ENCODE measurements at regions not wholly inside any gene's neighbourhood (a gene's known extent, or its start where the extent isn't known, plus 50 kb on each side); places are given as distances from the start of the nearest gene placed in this dataset.
A peak's percentile ranks its signal among the peaks of the same experiment; 100 is the strongest.

DNA sequence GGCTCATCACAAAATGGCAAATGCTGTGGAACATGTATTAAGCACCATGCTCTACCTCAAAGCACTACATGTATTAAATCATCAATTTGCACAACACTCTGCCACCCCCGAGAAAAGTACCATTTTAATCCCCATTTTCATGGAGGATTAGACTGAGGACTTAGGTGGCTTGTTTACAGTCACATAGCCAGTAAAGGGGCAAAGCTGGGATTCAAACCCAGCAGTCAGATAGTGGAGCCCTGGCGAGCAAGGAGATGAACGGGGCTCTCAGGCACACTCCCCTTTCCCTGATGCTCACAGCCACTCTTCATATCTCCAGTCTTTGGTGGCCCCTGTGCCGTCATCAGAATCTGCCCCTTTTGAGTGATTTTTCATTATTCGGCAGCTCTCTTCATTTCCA lies 262.9 kb downstream of the DIRAS2 start:
- in situ Hi-C loops (cut with HindIII; ENCODE audit: low pct_ligation_motif_present, low pct_unique_long_range_greater_than_20kb, low sequenced_read_pairs): no loop called here
- no peak for DNase-seq

DNA sequence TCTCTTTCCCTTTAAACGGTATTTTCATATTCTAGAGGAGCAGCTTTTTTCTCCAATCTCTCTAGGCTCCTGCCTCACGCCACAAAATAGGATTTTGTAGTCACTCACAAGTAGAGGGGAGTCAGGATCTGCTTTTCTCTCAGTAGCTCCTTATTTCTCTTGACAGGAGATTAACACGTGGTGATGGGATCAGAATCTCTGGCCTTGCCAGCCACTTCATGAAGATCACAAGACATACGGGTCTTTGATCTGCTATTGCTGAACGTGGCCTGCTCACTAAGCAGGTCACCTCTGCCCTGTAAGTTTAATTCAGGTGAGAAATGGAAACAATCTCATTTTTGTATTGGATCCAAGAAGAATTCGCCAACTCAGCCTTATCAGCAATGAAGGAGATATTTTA lies 257.5 kb downstream of the DIRAS2 start:
- DNase-seq: no peak
- in situ Hi-C loops (cut with HindIII; ENCODE audit: low pct_ligation_motif_present, low pct_unique_long_range_greater_than_20kb, low sequenced_read_pairs): no loop called here

GRCh38 chr9:90393365-90394152 lies 249.1 kb downstream of the DIRAS2 start:
- in situ Hi-C loops (cut with HindIII; ENCODE audit: low pct_ligation_motif_present, low pct_unique_long_range_greater_than_20kb, low sequenced_read_pairs): no loop called here
- DNase-seq: peak; percentile 53

GRCh38 chr9:90394871-90395270 lies 247.8 kb downstream of the DIRAS2 start:
- DNase-seq: peak; percentile 48
- in situ Hi-C loops (cut with HindIII; ENCODE audit: low pct_ligation_motif_present, low pct_unique_long_range_greater_than_20kb, low sequenced_read_pairs): no loop called here

DNA sequence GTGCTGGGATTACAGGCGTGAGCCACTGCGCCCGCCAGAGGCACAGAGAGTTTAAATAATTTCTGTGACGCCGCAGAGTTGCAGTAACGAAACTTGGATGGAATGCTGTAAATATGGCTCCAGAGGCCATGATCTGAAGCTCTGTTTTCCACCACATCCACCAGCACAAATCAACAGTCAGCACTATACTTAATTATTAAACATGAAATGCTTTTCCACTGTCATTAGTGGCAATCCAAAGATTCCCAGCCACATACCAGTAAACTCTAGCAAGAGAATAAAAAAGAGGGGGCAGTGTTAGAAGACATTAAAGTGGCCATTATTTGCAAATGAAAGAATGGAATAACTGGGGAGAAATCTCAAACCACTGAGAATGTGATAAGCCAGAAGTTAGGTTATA lies 242.5 kb downstream of the DIRAS2 start:
- in situ Hi-C loops (cut with HindIII; ENCODE audit: low pct_ligation_motif_present, low pct_unique_long_range_greater_than_20kb, low sequenced_read_pairs): no loop called here
- no peak for DNase-seq

GRCh38 chr9:90408659-90409058 lies 234.0 kb downstream of the DIRAS2 start:
- DNase-seq: no peak
- in situ Hi-C loops (cut with HindIII; ENCODE audit: low pct_ligation_motif_present, low pct_unique_long_range_greater_than_20kb, low sequenced_read_pairs): no loop called here

DNA sequence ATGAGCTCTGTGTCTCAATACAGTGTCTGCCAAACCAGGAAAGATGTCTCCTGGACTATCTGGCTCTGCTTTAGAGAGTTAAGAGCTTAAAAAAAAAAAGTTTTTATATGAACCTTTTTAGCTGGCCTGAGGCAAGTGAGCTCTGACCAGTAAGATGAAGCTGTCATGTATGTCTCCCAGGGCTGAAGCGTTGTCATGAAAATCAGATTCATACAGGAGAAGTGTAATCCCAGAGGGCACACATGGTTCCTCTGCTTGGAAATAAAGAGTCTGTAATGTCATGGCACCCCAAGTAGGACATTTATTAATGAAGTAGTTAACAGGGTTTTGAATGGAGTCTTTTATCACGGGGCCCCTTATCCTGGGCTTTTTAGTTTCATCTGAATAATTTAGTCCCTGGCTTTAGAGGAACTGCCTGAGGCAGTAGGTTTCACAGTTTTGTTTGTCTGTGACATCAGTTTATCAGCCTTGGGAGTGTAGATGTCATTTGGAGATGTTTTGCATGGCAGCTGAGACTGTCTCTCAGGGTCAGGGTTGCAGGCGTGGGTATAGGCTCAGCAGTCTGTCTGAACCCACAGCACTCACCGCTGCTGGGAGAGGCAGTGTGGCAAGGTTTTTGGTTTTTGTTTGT lies 223.3 kb downstream of the DIRAS2 start:
- no peak for DNase-seq
- in situ Hi-C loops (cut with HindIII; ENCODE audit: low pct_ligation_motif_present, low pct_unique_long_range_greater_than_20kb, low sequenced_read_pairs): no loop called here

- in situ Hi-C loops (cut with HindIII; ENCODE audit: low pct_ligation_motif_present, low pct_unique_long_range_greater_than_20kb, low sequenced_read_pairs): no loop called here
- DNase-seq: no peak
Measured at GRCh38 chr9:90420211-90420610, 222.4 kb downstream of the DIRAS2 start.

DNA sequence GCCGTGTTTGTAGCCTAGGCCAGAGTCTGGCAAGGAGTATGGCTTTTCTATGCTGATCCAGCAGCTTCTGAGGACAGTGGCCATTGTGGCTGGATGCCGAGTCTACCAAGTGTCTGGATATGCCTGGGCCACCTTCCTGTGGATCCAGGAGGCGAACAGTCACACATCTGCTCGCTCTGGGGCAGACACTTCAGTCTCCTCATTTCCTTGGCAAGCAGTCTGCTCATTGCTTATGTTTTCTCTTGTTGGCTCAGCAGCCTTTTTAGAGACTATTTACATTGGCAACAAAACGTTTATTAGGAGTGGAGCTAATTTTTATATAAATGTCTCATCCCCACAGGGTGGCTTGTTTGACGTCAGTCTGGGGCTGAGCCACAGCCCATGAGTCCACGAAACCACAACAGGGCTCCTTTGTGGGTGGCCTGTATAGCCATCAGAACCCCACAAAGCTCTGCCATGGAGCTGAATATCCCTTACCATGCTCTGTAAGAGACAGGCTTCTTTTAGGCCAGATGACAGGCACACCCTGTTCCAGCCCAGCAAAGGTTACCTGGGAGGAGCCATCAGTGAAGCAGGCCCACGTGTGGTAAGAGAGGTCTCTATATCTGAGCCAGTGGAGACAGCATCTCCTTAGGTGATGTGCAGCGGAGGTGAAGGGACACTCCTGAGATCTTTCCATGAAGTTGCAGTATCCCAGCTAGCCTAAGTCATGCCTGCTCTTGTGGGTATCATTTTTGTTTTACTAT lies 221.7 kb downstream of the DIRAS2 start:
- DNase-seq: no peak
- in situ Hi-C loops (cut with HindIII; ENCODE audit: low pct_ligation_motif_present, low pct_unique_long_range_greater_than_20kb, low sequenced_read_pairs): no loop called here

- DNase-seq: no peak
- in situ Hi-C loops (cut with HindIII; ENCODE audit: low pct_ligation_motif_present, low pct_unique_long_range_greater_than_20kb, low sequenced_read_pairs): no loop called here
Measured at GRCh38 chr9:90421786-90422185, 220.8 kb downstream of the DIRAS2 start.

DNA sequence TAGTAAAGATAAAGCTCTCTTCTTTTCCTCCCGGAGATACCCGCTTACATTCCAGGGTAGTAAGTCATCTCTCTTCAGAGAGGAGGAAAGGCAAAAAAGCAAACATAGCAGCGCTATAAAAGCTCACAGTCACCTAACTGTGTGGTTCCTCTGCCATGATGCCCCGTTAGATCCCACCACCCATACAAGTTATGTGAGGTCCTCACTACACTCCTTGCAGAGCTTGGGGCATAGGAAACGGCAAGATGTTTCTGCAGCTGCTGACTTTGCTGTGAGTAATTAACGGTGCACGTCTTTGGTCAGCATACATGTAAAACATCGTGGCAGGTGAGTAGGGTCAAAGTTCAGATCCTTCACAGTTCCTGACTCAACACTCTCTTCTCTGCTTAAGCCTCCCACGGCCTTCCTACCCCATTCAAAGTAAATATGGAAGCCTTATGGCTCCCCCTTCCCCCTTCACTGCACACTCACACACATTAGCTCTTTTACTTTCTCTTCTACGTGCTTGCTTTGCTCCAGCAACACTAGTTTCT lies 218.9 kb downstream of the DIRAS2 start:
- DNase-seq: peak; percentile 65
- in situ Hi-C loops (cut with HindIII; ENCODE audit: low pct_ligation_motif_present, low pct_unique_long_range_greater_than_20kb, low sequenced_read_pairs): no loop called here

- DNase-seq: no peak
- in situ Hi-C loops (cut with HindIII; ENCODE audit: low pct_ligation_motif_present, low pct_unique_long_range_greater_than_20kb, low sequenced_read_pairs): no loop called here
Measured at GRCh38 chr9:90428517-90428916, 214.1 kb downstream of the DIRAS2 start.

GRCh38 chr9:90432951-90433350 lies 209.7 kb downstream of the DIRAS2 start:
- in situ Hi-C loops (cut with HindIII; ENCODE audit: low pct_ligation_motif_present, low pct_unique_long_range_greater_than_20kb, low sequenced_read_pairs): no loop called here
- peak; percentile 28 for DNase-seq

DNA sequence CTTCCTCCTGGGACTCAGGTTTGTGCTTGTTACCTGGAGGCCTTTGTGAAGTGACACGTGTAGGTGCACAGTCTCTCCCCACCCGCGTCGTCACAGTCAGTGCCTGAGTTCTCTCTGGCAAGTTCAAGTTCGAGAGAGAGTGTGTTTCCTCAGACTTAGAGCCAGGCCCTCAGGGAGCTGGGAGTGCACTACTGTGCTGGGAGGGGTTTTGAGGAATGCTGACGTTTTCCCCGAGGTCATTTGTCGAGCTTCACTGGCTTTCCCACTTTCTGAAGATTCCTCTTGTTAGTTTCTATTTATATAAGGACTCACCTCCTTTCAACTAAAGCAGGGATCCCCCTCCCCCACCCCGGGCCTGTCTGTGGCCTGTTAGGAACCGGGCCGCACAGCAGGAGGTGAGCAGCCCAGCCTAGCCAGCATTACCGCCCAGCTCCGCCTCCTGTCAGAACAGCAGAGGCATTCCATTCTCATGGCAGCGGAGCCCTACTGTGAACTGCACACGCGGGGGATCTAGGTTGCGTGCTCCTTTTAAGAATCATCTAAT lies 209.2 kb downstream of the DIRAS2 start:
- in situ Hi-C loops (cut with HindIII; ENCODE audit: low pct_ligation_motif_present, low pct_unique_long_range_greater_than_20kb, low sequenced_read_pairs): no loop called here
- DNase-seq: peak; percentile 88

DNA sequence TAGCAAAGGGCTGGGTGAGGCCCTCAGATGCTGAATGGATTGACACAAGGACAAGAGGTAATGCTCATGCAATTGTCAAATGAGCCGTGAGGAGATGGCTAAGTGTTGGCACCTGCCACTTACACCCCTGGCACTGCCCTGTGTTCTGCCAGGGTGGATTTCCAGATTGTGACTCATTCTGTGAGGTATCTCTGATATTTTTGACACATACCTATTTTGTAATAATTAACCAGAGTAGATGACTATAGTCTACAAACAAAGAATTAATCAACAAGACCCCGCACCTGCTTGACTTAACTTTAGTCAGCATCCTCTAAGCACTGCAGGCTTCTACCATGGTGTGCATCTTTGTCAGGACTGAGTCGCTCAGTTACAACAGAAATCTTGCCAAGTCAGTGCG lies 200.8 kb downstream of the DIRAS2 start:
- DNase-seq: peak; percentile 94
- in situ Hi-C loops (cut with HindIII; ENCODE audit: low pct_ligation_motif_present, low pct_unique_long_range_greater_than_20kb, low sequenced_read_pairs): no loop called here

DNA sequence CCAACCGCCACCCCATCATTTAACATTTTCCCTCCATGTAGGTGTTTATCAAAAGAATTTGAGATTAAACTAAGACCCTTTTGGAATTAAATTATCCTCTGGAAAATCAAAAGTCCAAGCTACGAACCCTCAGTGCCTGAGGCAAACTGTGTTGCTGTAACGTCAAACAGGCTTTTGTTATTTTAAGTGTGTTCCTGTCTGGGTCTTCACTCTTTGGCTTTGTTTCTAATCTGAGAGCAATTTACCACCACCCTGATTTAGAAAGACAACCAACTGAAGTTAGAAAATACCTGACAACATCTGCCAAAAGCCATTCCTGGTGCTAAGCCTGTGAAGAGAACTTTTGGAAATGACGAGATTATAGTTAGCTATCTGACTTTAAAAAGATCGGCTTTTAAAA lies 199.9 kb downstream of the DIRAS2 start:
- in situ Hi-C loops (cut with HindIII; ENCODE audit: low pct_ligation_motif_present, low pct_unique_long_range_greater_than_20kb, low sequenced_read_pairs): no loop called here
- no peak for DNase-seq

GRCh38 chr9:90444609-90445204 lies 197.9 kb downstream of the DIRAS2 start:
- in situ Hi-C loops (cut with HindIII; ENCODE audit: low pct_ligation_motif_present, low pct_unique_long_range_greater_than_20kb, low sequenced_read_pairs): no loop called here
- DNase-seq: no peak

DNA sequence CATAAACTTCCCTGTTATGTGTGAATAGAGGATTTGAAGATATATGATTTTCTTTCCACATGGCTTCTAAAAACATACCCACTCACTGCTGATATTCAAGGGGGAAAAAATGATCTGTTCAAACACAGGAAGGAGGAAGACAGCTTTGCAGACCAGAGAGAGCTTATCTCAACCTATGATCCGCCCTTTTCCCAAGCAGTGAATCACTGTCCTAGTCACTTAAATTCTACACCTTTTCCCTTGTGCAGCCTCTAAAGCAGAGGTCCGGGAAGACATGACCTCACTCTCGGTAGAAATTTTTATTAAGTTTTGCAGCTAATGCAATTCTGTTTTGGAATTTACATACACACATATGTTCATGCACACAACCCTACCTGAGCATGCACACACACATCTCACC lies 197.2 kb downstream of the DIRAS2 start:
- in situ Hi-C loops (cut with HindIII; ENCODE audit: low pct_ligation_motif_present, low pct_unique_long_range_greater_than_20kb, low sequenced_read_pairs): no loop called here
- no peak for DNase-seq

Data from ACHN (cell line).